ENCODE measurements at regions not wholly inside any gene's neighbourhood (a gene's known extent, or its start where the extent isn't known, plus 50 kb on each side); places are given as distances from the start of the nearest gene placed in this dataset.

DNA sequence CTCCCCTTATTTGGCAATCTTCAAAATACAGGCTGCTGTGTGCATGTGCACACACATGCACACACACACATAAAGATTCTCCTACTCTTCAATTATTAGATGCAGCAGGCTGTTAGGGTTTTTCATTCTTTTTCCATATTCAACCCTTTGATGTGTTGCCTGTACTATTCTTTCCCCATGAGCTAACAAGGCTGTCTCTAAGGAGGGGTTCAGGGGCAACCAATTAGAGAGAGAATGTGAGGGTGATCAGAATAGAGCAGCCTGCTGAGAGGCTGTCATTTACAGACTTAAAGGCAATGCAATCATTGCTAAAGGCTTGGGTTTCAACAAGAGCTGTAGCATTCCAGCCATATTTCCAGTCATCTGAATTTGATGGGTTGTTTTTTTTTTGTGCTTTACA, 467.4 kb upstream of the ID4 start:
- peak in 1 of 2 experiments; percentile 10 for DNase-seq (ENCODE audit: low read depth in 1 of 2, low spot score in 2 of 2)

More for the DNA sequence above, 467.4 kb upstream of the ID4 start:
- H3K9ac ChIP-seq (replicated peaks in 1 of 4; ENCODE audit: extremely low read depth in 1 of 4, low read depth in 3 of 4, low read length in 3 of 4), result no peak overlapping the region
- H3K36me3 ChIP-seq (ENCODE audit: control insufficient read depth in 2 of 4, insufficient read depth in 4 of 4, low read length in 3 of 4), result no peaks in the 10 kb centered on the region
- no peak overlapping the region for H2AFZ ChIP-seq (ENCODE audit: low read length)
- no peak overlapping the region for H2BK20ac ChIP-seq (ENCODE audit: low read length)
- peaks cover 0 to 5% (median 2%) of the 10 kb centered on the region in 4 experiments; a peak in 2 of 7 replicates for H3K4me1 ChIP-seq (replicated peaks in 1 of 4; ENCODE audit: control insufficient read depth in 3 of 4, insufficient read depth in 4 of 4, low read length in 3 of 4)
- no peaks in the 10 kb centered on the region for H3K27me3 ChIP-seq (replicated peaks in 1 of 4; ENCODE audit: control insufficient read depth in 3 of 4, extremely low read depth in 1 of 4, insufficient read depth in 3 of 4, low read length in 3 of 4)
- H2BK15ac ChIP-seq (ENCODE audit: low read length), result no peak overlapping the region
- H3K18ac ChIP-seq (ENCODE audit: extremely low read depth, low read length), result no peak overlapping the region
- H3K79me2 ChIP-seq (ENCODE audit: control insufficient read depth in 1 of 2, insufficient read depth in 2 of 2, low read length in 2 of 2), result no peaks in the 10 kb centered on the region
- H3K4me2 ChIP-seq (ENCODE audit: insufficient read depth in 1 of 2, low read depth in 2 of 2, low read length in 2 of 2), result no peak overlapping the region
- no peak overlapping the region for H3K56ac ChIP-seq (replicated peaks; ENCODE audit: insufficient read length, low read depth, low read length)
- CTCF ChIA-PET (ENCODE audit: partially characterized antibody), result interaction anchor here (1.2 kb wide), 1 partner anchor 83 kb away, joined by 3 read pairs; no protein-coding TSS in a partner anchor
- H3K23ac ChIP-seq (ENCODE audit: insufficient read length), result no peak overlapping the region
- no peak overlapping the region for H2BK120ac ChIP-seq (replicated peaks; ENCODE audit: low read depth, low read length)
- H4K5ac ChIP-seq (ENCODE audit: insufficient read length, low read depth, low read length), result no peak overlapping the region
- TF ChIP-seq SP4 (IDR thresholded peaks at IDR 0.05; ENCODE audit: low read length) (no peak), TEAD4 (IDR thresholded peaks at IDR 0.05; ENCODE audit: low read depth, low read length) (0 out of 2 replicates have a peak, but pooled peaks have one; percentile 19)
- H3K4me3 ChIP-seq (ENCODE audit: extremely low read depth in 1 of 4, insufficient read depth in 2 of 4, low read depth in 3 of 4, low read length in 4 of 4), result no peak overlapping the region
- no peaks in the 10 kb centered on the region for H3K9me3 ChIP-seq (ENCODE audit: insufficient read depth in 2 of 2, low read depth in 1 of 2, low read length in 1 of 2)
- no peak overlapping the region for H2AK5ac ChIP-seq (ENCODE audit: low read depth, low read length)
- H3K79me1 ChIP-seq (ENCODE audit: low read depth, low read length), result no peaks in the 10 kb centered on the region
- no peak overlapping the region for H2BK12ac ChIP-seq (ENCODE audit: low read depth, low read length)
- no peak overlapping the region for H2BK5ac ChIP-seq (ENCODE audit: low read depth, low read length)
- no peak overlapping the region for H3K14ac ChIP-seq (ENCODE audit: insufficient read length)
- no peak overlapping the region for H3K27ac ChIP-seq (ENCODE audit: low read depth, low read length)
- no peaks in the 10 kb centered on the region for H4K20me1 ChIP-seq (replicated peaks in 1 of 2; ENCODE audit: control insufficient read depth in 1 of 2, insufficient read depth in 2 of 2, low read length in 2 of 2)
- no peaks in the 10 kb centered on the region for H3K23me2 ChIP-seq (ENCODE audit: low read depth, low read length)
- no peak overlapping the region for H4K91ac ChIP-seq (replicated peaks; ENCODE audit: insufficient read length, low read length)
- H3K4ac ChIP-seq (replicated peaks; ENCODE audit: insufficient read length, low read depth, low read length), result no peak overlapping the region
- no peak for FAIRE-seq
- no peak overlapping the region for H4K8ac ChIP-seq (ENCODE audit: extremely low read depth, insufficient read depth, low read length)
- POLR2A ChIA-PET (ENCODE audit: partially characterized antibody), result interaction anchor here (0.6 kb wide), 1 partner anchor 142 kb away, joined by 3 read pairs; no protein-coding TSS in a partner anchor

All from H1 (cell line).